GM23248 (cell line): ENCODE measurements at regions not wholly inside any gene's neighbourhood (a gene's known extent, or its start where the extent isn't known, plus 50 kb on each side); places are given as distances from the start of the nearest gene placed in this dataset.

Experiments
- EZH2 ChIP-seq: fragments of 200-600 bp; sonication (generic); IDR thresholded peaks from 2 replicates; pipeline ENCODE4 v1.6.1; 2018; ENCODE audit warnings: antibody characterized with exemption, mild to moderate bottlenecking; ENCODE audit not compliant: insufficient read depth, poor library complexity, severe bottlenecking
- EZH2phosphoT487 ChIP-seq: fragments of 200-600 bp; sonication (generic); IDR thresholded peaks from 2 replicates; pipeline ENCODE4 v1.6.1; 2018; ENCODE audit warnings: antibody characterized with exemption, moderate library complexity, mild to moderate bottlenecking, low read depth; ENCODE audit not compliant: insufficient read depth

DNA sequence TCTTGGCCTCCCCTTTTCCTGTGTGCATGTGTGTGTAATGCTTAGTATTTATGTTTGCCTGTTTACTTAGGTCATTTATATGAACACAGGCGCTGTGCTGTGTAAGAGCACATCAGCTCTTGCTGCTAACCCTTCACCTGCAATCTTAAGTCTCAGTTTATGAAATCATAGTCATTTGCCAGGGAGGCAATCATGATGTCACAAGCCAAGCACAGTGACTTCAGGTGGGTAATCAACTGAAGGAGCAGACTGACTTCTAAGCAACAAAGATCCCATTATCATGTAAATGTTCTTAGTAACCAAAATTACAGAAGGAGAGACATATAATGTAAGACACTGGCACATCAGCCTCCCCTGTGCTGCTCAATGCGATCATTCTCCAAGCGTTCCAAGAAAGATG is 386.3 kb upstream of the MEIS1 start:
- TF ChIP-seq EZH2 (no peak), EZH2phosphoT487 (no peak)
